ENCODE measurements at regions not wholly inside any gene's neighbourhood (a gene's known extent, or its start where the extent isn't known, plus 50 kb on each side); places are given as distances from the start of the nearest gene placed in this dataset.

DNA sequence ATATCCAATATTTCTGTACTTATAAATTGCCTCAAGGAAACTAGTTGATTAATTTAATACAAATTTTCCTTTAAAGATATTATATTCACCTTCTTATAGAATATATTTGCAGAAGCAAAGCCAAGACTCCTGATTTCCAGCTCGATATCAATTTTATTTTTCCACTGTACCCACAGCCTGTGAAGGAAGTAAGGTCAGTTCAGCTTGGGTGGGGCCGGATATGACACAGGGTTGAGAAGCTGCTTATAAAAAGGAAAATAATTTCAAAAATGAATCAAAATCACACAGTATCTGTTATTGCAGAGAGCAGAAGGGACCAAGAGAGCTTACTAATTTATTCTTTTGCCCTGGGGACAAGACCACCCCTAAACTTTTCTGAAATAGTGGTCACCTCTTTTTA, 491.4 kb downstream of the TUSC7 start:
- TF ChIP-seq EZH2phosphoT487 (IDR thresholded peaks at IDR 0.05; ENCODE audit: unreplicated experiment): no peak
- TF ChIP-seq, protein P1, sequence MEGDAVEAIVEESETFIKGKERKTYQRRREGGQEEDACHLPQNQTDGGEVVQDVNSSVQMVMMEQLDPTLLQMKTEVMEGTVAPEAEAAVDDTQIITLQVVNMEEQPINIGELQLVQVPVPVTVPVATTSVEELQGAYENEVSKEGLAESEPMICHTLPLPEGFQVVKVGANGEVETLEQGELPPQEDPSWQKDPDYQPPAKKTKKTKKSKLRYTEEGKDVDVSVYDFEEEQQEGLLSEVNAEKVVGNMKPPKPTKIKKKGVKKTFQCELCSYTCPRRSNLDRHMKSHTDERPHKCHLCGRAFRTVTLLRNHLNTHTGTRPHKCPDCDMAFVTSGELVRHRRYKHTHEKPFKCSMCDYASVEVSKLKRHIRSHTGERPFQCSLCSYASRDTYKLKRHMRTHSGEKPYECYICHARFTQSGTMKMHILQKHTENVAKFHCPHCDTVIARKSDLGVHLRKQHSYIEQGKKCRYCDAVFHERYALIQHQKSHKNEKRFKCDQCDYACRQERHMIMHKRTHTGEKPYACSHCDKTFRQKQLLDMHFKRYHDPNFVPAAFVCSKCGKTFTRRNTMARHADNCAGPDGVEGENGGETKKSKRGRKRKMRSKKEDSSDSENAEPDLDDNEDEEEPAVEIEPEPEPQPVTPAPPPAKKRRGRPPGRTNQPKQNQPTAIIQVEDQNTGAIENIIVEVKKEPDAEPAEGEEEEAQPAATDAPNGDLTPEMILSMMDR (conservative IDR thresholded peaks at IDR 0.05; ENCODE audit: low read depth in 2 of 2): no peak
- TF ChIP-seq CREB1 (CRISPR knock-in tag; IDR thresholded peaks at IDR 0.05; ENCODE audit: low read depth): no peak
- no peak for TF ChIP-seq EZH2 (IDR thresholded peaks at IDR 0.05; ENCODE audit: low read depth, unreplicated experiment)
- TF ChIP-seq POLR2AphosphoS5 (IDR thresholded peaks at IDR 0.05; ENCODE audit: low read depth): no peak
- TF ChIP-seq, protein P2, sequence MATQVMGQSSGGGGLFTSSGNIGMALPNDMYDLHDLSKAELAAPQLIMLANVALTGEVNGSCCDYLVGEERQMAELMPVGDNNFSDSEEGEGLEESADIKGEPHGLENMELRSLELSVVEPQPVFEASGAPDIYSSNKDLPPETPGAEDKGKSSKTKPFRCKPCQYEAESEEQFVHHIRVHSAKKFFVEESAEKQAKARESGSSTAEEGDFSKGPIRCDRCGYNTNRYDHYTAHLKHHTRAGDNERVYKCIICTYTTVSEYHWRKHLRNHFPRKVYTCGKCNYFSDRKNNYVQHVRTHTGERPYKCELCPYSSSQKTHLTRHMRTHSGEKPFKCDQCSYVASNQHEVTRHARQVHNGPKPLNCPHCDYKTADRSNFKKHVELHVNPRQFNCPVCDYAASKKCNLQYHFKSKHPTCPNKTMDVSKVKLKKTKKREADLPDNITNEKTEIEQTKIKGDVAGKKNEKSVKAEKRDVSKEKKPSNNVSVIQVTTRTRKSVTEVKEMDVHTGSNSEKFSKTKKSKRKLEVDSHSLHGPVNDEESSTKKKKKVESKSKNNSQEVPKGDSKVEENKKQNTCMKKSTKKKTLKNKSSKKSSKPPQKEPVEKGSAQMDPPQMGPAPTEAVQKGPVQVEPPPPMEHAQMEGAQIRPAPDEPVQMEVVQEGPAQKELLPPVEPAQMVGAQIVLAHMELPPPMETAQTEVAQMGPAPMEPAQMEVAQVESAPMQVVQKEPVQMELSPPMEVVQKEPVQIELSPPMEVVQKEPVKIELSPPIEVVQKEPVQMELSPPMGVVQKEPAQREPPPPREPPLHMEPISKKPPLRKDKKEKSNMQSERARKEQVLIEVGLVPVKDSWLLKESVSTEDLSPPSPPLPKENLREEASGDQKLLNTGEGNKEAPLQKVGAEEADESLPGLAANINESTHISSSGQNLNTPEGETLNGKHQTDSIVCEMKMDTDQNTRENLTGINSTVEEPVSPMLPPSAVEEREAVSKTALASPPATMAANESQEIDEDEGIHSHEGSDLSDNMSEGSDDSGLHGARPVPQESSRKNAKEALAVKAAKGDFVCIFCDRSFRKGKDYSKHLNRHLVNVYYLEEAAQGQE (IDR thresholded peaks at IDR 0.05; ENCODE audit: unreplicated experiment): no peak
- TF ChIP-seq JUNB (IDR thresholded peaks at IDR 0.05; ENCODE audit: unreplicated experiment): no peak
- no peak for TF ChIP-seq STAT1 (IDR thresholded peaks at IDR 0.05; ENCODE audit: unreplicated experiment)

Data from GM23338 (cell line).